ENCODE measurements at regions not wholly inside any gene's neighbourhood (a gene's known extent, or its start where the extent isn't known, plus 50 kb on each side); places are given as distances from the start of the nearest gene placed in this dataset.
"Not testable (repeated sequence)": the region's sequence is repeated elsewhere in the genome, so short reads cannot be mapped to it uniquely, and the experiment has no call there.

DNA sequence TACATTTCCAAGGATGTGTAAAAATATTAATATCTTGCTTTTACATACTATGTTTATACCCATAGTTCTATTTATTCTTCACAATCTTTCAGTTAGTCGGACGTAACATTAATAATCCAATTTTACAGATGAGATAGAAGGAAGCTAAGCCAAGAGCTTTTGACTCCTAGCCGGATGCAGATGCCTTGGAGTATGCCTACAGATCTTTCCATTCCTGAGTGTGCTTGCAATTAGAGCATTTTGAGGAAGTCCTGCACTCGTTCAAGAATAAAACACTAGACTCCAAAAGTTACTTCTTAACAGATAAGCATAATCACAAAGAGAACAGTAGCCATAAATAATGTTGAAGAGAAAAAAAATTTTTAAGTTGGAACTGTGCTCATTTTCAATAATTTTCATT lies 337.6 kb upstream of the CLEC14A start:
- DNase-seq (ENCODE audit: low read depth in 3 of 3, low spot score in 1 of 3) = no peak

DNA sequence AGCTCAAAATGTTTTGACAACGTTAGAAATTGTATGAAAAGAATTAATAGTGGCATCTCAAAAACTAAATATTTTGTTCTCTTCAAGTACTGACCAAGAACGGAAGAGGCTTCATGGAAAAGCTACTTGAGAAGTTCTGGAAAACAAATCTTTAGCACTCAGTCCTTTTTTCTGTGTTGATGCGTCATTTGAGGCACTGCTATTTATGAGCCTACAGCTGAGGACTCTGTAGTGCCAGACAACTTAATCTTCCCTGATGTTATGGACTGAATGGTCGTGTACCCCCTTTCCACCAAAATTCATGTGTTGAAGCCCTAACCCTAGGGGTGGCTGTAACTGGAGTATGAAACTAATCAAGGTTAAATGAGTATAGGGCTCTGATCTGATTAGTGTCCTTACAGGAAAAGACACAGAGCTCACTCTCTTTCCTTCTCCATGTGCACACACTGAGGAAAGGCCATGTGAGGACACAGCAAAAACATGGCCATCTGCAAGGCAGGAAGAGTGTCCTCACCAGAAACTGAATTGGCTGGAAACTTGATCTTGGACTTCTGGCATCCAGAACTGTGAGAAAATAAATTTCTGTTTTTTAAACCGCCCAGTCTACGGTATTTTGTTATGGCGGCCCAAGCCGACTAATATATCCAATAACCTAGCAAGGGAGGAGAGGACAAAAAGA lies 337.0 kb upstream of the CLEC14A start:
- DNase-seq (ENCODE audit: low read depth in 3 of 3, low spot score in 1 of 3) = no peak

DNA sequence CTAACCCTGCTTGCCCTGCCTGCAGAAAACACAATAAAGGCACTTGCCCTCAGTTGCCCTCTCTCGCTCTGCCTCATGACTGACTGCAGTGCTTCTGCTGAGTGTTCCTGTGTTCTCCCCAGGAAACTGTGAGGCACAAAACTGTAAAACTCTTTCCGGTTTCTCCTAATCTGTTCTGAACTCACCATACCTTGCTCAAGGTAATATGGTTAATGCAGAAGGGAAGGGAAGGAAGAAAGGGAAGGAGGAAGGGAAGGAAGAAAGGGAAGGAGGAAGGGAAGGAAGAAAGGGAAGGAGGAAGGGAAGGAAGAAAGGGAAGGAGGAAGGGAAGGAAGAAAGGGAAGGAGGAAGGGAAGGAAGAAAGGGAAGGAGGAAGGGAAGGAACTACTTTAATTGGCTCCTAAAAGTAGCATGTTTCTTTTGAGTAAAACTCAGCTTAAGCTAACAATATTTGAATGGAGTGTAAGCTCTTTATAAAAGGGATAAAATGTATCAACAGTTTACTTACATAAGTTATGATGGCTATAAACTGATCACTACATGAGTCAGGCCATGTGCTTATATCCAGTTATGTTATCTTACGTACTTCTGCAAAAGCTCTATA lies 334.0 kb upstream of the CLEC14A start:
- DNase-seq (ENCODE audit: low read depth in 3 of 3, low spot score in 1 of 3) = no peak

DNA sequence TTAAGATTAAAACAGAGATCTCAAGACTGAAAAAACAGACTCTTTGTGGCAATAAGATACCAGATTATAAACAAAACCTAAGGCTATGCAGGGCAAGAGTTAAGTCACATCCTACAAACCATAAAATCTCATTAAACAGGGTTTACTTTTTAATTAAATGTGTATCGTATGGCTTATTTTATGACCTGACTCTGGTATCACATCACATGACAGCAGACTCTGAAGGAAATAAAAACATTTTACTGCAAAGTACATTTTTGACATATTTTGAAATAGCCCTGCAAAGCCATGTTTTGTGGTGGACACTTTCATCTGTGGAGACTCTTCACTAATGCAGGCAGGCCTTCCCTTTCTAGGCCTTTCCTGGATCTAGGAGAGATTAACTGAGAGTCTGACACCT lies 327.6 kb upstream of the CLEC14A start:
- DNase-seq (ENCODE audit: low read depth in 3 of 3, low spot score in 1 of 3) = no peak

DNA sequence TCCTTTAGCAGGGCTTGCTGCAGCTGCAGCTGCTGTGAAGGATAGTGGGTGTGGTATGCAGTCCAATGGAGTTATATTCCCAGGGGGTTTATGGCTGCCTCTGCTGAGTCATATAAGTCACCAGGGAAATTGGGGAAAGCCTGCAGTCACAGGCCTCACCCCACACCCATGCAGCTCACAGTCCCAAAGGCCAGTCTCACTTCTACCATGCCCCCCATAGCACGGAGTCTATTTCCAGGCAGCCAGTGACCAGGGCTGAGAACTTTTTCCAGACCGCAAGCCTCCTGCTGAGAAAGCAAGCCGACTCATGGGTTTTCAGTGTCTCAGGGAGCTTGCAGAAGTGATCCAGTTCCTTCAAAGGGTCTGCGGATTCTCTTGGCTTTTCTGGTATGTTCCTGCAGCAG lies 322.4 kb upstream of the CLEC14A start:
- no peak for DNase-seq (ENCODE audit: low read depth in 3 of 3, low spot score in 1 of 3)

DNA sequence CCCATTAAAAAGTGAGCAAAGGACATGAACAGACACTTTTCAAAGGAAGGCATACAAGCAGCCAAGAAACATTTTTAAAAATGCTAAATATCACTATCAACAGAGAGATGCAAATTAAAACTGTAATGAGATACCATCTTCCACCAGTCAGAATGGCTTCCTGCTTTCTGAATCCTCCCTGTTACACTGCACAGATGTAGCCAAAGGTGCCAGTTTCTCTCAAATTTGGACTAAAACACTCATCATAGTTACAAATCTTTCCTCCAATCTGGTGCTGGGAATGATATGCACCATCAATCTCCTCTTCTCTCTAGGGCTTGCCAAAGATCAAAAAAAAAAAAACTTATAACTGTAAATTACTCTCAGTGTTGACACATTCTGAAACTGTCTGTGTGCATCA lies 311.8 kb upstream of the CLEC14A start:
- DNase-seq (ENCODE audit: low read depth in 3 of 3, low spot score in 1 of 3) = no peak

DNA sequence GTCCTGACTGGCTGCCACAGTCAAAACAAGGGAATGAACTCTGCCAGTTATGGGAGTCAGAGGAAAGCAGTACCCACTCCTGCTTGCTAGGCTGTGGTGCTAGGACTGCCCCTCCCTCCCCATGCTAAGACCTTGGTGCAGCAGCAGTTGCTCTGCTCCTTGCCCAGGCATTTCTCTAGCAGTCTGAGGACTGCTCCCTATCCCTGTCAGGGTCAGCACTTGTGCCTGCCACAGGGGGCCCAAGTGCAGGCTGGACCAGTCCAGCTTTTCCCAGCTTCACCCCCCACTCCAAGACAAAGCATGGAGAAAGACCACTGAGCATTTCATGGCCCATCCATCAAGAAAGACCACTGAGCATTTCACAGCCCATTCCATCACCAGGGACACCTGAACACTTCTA lies 305.8 kb upstream of the CLEC14A start:
- no peak for DNase-seq (ENCODE audit: low read depth in 3 of 3, low spot score in 1 of 3)

DNA sequence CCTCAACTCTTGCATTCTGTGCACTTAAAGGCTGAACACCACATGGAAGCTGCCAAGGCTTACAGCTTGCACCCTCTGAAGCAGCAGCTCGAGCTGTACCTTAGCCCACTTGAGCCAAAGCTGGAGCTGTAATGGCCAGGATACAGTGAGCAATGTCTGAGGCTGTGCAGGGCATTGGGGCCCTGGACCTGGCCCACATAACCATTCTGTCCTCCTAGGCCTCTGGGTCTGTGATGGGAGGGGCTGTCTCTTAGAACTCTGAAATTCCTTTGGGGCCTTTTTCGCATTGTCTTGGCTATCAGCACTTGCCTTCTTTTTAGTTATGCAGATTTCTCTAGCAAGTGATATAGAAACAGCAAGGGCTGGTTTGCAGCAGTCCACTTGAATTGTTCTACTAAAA lies 303.8 kb upstream of the CLEC14A start:
- DNase-seq (ENCODE audit: low read depth in 3 of 3, low spot score in 1 of 3) = no peak

DNA sequence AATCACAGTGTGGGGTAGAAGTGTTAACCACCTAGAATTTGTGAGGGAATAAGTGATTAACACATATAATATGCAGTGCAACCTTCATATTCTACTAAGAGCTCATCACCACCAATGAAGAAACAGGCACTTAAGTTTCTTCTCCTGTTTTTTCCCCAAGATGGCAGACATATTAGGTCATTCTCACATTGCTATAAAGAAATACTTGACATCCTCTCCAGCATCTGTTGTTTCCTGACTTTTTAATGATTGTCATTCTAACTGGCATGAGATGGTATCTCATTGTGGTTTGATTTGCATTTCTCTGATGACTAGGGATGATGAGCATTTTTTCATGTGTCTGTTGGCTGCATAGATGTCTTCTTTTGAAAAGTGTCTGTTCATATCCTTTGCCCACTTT lies 301.5 kb upstream of the CLEC14A start:
- DNase-seq (ENCODE audit: low read depth in 3 of 3, low spot score in 1 of 3) = not testable (repeated sequence)

DNA sequence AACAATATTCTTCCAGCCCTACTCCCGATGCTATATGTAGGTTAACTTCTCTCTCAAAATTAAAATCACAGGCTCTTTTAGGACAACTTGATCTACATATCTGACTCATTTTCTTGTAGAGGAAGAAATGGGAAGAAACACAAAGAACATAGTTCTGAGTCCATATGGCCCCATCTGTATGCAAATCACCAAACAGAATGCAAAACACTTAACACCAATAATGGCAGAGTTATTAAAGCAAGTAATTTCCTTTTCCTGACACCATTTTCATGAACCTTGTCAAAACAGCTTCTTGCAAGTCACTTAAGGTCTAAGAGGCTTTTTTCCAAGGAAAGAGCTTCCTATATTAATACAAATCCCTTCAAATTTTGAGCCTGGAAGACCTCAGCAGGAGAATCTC lies 300.4 kb upstream of the CLEC14A start:
- no peak for DNase-seq (ENCODE audit: low read depth in 3 of 3, low spot score in 1 of 3)

DNA sequence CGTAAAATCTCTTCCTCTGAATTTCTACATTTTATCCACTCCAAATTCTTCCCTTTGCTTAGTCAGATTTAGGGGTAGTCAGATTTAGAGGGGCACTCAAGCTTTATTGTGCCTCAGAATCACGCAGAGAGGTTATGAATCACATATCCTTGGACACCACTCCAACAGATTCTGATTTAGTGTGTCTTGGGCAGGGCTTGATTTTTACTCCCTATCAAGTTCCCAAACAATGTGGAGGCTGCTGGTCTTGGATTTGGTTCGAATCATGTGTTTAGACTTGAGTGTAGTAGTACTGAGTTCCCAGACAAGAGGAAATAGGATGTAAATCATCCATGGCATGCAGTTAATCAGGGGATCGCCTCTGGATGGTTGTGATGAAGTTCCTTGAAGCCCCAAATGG lies 298.1 kb upstream of the CLEC14A start:
- no peak for DNase-seq (ENCODE audit: low read depth in 3 of 3, low spot score in 1 of 3)

DNA sequence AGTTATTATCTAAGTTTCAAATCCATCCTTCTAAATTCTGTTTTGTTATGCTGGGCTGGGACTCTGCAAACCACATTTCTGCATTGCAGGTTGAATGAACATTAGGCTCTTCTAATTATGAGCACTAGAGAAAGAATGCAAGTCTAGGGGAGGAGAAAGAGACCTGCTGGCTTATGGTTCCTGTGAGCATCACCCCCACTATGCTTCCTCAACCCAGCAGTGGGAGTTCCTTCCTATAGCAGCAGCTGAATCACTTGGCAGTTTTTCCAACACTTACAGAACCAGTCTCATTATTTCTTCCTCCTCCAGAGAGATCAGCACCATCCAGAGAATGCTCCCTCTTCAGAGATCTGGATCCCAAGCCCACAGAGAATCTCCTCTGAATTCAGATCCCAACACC lies 297.7 kb upstream of the CLEC14A start:
- no peak for DNase-seq (ENCODE audit: low read depth in 3 of 3, low spot score in 1 of 3)

DNA sequence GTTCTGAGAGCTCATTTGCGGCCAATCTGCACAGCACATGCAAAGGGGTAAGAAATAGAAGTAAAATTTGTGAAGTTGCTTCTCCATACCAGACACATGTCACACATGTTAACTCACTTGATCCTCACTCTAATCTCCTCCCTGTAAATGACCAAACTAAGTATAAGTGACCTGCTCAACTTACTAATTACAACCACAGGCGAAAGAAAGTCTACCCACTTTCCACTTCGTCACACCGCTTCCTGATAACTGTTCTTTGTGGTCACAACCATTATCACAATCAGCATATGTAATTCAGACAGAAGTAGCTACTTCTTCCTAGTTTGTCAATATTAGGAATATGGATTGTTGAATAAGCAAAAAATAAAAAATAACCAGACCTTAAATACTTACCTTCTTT lies 293.7 kb upstream of the CLEC14A start:
- DNase-seq (ENCODE audit: low read depth in 3 of 3, low spot score in 1 of 3) = no peak

DNA sequence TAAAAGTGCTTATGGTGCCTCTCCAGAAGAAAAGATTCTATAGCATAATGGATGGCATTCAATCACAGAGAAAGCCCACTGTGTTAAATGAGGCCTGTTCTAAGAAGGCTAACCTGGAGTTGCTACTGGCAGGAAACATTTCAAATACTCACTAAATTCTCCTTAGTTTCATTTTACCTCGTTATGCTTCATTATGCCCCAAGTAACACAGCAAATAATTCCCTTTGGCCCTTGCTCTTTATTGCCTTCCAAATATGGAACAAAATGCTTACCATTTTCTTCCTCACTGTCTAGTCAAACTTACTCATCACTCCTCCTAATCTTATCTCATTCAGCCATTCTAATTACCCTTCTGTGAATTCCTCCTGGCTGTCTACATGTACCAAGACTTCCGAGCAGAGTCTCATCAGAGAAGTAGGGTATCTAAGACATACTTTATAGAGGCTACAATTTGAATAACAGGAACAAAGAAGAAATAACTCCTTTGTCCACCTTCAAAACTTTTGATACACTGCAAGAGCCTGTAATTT lies 292.1 kb upstream of the CLEC14A start:
- DNase-seq (ENCODE audit: low read depth in 3 of 3, low spot score in 1 of 3) = no peak

DNA sequence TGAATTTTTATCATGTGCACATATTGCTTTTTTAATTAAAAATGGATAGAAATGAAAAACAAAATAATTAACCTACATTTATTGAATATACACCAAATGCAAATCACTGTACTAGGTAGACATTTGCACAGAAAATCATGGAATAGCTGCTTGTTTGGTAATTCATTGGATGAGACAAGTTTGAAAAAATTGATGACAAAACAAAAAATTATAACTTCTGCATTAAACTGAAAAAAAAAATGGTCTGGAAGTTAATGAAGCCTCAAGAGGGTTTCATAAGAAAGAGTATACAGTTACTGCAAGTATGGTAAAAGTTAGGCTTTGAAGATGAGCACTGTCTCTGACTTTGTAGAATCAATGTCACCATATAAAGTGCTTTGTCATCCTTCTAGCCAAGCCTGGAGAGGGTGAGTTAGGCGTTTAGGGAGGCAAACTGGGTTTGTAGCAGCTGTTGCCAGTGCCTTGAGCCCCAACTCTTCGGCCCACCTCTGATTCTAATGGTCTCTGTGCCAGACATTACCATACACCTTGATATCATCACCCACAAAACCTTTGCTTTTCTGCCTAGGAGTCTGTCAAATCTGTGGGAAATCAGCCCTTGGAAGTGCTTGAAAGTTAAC lies 291.1 kb upstream of the CLEC14A start:
- no peak for DNase-seq (ENCODE audit: low read depth in 3 of 3, low spot score in 1 of 3)

DNA sequence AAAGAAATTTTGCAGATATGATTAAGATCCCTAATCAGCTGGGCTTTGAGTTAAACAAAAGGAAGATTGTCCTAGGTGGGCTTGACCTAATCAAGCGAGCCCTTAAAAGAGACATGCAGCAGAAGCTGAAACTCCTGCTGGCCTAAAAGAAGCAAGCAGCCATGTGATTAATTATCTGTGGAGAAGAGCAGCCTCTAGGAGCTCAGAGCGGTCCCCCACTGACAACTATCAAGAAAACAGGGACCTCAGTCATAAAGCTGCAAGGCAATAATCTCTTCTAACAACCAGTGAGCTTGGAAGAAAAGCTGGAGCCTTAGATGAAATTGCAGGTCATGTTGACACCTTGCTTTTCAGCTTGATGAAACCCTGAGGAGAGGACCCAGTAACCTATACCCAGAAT lies 288.9 kb upstream of the CLEC14A start:
- DNase-seq (ENCODE audit: low read depth in 3 of 3, low spot score in 1 of 3) = no peak

DNA sequence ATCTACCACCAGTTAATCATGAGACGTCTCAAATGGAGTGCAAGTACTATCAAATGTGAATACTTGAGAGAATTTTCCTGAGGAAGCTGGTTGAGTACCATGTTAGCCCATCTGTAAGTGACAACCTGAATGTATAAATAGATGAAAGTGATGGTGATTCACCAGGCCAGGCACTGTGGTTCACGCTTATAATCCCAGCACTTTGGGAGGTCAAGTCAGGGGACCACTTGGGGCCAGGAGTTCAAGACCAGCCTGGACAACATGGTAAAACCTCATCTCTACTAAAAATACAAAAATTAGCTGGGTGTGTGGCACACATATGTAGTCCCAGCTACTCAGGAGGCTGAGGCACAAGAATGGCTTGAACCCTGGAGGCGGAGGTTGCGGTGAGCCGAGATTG lies 288.0 kb upstream of the CLEC14A start:
- DNase-seq (ENCODE audit: low read depth in 3 of 3, low spot score in 1 of 3) = not testable (repeated sequence)

DNA sequence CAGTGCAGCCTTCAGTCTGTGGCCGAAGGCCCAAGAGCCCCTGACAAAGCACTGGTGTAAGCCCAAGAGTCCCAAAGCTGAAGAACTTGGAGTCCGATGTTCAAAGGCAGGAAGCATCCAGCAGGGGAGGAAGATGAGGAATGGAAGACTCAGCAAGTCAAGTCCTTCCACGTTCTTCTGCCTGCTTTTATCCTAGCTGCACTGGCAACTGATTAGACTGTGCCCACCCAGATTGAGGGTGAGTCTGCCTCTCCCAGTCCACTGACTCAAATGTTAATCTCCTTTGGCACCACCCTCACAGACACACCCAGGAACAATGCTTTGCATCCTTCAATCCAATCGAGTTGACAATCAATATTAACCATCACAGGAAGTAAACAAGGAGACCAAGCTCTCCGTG lies 282.2 kb upstream of the CLEC14A start:
- DNase-seq (ENCODE audit: low read depth in 3 of 3, low spot score in 1 of 3) = not testable (repeated sequence)

DNA sequence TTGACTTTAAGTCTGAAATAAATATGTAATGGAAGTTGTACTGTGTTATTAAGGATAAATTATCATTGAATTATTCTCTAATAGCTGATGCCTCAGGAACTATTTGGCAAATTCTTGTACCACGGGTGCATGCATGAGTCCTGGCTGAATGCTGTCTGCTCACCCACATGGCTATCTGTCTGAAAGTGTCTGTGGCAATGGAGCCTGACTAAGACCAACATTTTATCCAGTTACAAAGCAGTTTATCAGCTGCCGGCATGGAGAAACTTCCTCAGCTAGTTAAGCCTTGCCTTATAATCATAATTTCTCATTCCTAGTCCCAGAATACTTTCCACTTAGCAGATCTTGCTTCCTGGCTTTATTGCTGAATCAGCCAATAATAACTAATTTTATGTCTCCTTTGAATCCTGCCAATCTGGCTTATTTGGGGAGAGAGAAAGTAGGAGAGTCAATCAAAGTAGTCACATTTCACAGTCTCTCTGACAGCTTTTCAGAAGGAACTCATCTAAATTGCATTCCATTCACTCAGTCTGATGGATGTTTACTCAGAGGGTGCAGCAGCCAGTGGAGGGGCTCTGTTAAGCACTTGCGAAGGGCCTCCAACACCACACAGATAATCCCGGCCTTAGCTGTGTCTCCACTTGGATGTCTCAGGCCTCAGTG lies 280.6 kb upstream of the CLEC14A start:
- DNase-seq (ENCODE audit: low read depth in 3 of 3, low spot score in 1 of 3) = no peak

DNA sequence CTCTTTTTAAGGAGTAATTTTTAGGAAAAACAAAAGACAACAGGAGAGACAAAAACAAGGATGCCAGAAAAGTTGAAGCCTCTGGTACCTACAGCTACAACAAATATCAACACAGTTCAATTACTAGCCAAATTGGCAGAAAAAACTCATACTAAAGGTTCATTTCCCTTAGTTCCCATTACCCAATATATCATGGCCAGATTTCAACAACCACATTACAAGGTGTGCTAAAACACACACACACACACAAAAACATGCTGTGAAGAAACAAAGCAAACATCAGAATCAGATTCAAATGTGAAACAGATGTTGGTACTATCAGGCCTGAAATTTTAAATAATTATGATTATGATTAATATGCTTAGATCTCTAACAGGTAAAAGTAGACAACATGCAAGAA lies 272.7 kb upstream of the CLEC14A start:
- no peak for DNase-seq (ENCODE audit: low read depth in 3 of 3, low spot score in 1 of 3)

DNA sequence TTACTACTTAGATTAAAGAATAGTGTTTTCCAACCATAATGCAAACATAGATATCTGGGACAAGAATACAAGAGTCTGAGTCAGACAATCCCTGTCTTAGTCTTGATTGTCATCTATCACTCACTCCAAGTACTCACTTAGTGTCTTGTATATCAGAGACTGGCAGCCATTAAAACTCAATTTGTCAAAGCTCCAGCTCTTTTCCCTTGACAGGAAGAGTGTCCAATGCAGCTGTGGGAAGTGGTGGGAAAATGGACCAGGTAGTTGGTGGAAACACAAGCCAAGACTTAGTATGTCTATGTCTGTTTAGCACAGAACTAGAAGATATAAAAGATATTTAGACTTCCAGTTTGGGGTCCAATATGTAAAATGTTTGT lies 271.6 kb upstream of the CLEC14A start:
- DNase-seq (ENCODE audit: low read depth in 3 of 3, low spot score in 1 of 3) = no peak

DNA sequence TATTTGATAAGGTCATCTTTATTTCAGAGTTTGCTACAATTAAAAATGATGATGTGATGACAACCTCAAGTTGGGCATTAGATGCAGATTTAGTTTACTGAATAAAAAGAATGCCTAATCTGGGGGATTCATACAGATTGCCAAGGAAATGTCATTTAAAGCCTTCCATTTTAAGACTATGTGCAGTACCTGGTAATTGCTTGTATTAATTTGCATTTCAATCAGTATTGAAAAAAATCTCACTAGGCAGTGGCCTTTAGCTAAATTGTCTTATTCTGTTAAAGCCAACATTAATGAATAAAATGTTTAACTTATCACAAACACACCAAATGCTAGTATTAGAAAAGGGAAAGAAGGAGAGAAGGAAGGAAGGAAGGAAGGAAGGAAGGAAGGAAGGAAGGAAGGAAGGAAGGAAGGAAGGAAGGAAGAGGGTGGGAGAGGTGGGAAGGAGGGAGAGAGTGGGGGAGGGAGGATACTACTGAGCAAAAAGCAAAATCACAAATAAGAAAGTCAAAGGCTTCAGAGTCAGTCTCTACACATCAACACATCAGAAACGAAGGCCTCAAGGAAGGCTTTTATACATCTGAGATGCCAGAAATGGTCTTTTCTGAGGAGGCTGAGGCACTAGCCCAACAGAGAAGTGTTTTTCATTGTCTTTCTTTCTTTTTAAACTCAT lies 271.1 kb upstream of the CLEC14A start:
- DNase-seq (ENCODE audit: low read depth in 3 of 3, low spot score in 1 of 3) = no peak
